ENCODE measurements at regions not wholly inside any gene's neighbourhood (a gene's known extent, or its start where the extent isn't known, plus 50 kb on each side); places are given as distances from the start of the nearest gene placed in this dataset.

GRCh38 chr4:174096999-174097398, 186.5 kb downstream of the FBXO8 start:
- no peak for ATAC-seq
- TF ChIP-seq CREB5 (CRISPR knock-in tag; IDR thresholded peaks at IDR 0.05; ENCODE audit: low read depth) (no peak), GLIS3 (CRISPR knock-in tag; IDR thresholded peaks at IDR 0.05) (no peak), ZFP30 (CRISPR knock-in tag; IDR thresholded peaks at IDR 0.05) (no peak), ZNF8 (CRISPR knock-in tag; IDR thresholded peaks at IDR 0.05) (no peak), ARNTL (CRISPR knock-in tag; IDR thresholded peaks at IDR 0.05; ENCODE audit: borderline replicate concordance, low read depth) (no peak), BACH2 (CRISPR knock-in tag; IDR thresholded peaks at IDR 0.05; ENCODE audit: borderline replicate concordance) (no peak), ESRRG (CRISPR knock-in tag; IDR thresholded peaks at IDR 0.05) (no peak), CSDC2 (CRISPR knock-in tag; IDR thresholded peaks at IDR 0.05) (no peak), ZNF70 (CRISPR knock-in tag; IDR thresholded peaks at IDR 0.05) (no peak), TOX (CRISPR knock-in tag; IDR thresholded peaks at IDR 0.05; ENCODE audit: borderline replicate concordance) (no peak), ZNF565 (CRISPR knock-in tag; conservative IDR thresholded peaks at IDR 0.05; ENCODE audit: low read depth) (no peak), POU6F1 (CRISPR knock-in tag; IDR thresholded peaks at IDR 0.05; ENCODE audit: borderline replicate concordance, low read depth) (no peak)
- TF ChIP-seq, protein P1, sequence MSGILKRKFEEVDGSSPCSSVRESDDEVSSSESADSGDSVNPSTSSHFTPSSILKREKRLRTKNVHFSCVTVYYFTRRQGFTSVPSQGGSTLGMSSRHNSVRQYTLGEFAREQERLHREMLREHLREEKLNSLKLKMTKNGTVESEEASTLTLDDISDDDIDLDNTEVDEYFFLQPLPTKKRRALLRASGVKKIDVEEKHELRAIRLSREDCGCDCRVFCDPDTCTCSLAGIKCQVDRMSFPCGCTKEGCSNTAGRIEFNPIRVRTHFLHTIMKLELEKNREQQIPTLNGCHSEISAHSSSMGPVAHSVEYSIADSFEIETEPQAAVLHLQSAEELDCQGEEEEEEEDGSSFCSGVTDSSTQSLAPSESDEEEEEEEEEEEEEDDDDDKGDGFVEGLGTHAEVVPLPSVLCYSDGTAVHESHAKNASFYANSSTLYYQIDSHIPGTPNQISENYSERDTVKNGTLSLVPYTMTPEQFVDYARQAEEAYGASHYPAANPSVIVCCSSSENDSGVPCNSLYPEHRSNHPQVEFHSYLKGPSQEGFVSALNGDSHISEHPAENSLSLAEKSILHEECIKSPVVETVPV (CRISPR knock-in tag; IDR thresholded peaks at IDR 0.05), result no peak

DNA sequence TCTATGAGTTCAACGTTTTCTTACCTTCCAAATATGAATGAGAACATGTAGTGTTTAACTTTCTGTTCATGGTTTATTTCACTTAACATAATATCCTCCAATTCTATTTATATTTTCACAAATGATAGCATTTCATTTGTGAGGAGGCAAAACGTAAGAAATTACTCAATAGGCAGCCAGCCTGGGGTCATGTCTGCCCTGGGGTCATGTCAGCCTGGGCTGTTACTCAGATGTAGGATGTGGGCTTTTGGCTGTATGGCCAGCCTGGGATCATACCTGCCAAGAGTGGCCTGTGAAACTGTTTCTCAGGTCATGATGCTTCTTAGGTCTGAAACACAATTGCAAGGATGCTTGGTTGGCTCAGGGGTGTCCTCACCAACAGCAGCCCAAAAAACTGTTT, 187.0 kb downstream of the FBXO8 start:
- ATAC-seq, result no peak
- TF ChIP-seq ESRRG (CRISPR knock-in tag; IDR thresholded peaks at IDR 0.05), result no peak
- TF ChIP-seq, protein P1 (CRISPR knock-in tag; IDR thresholded peaks at IDR 0.05), result no peak
- TF ChIP-seq, protein P2, sequence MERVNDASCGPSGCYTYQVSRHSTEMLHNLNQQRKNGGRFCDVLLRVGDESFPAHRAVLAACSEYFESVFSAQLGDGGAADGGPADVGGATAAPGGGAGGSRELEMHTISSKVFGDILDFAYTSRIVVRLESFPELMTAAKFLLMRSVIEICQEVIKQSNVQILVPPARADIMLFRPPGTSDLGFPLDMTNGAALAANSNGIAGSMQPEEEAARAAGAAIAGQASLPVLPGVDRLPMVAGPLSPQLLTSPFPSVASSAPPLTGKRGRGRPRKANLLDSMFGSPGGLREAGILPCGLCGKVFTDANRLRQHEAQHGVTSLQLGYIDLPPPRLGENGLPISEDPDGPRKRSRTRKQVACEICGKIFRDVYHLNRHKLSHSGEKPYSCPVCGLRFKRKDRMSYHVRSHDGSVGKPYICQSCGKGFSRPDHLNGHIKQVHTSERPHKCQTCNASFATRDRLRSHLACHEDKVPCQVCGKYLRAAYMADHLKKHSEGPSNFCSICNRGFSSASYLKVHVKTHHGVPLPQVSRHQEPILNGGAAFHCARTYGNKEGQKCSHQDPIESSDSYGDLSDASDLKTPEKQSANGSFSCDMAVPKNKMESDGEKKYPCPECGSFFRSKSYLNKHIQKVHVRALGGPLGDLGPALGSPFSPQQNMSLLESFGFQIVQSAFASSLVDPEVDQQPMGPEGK (CRISPR knock-in tag; IDR thresholded peaks at IDR 0.05; ENCODE audit: borderline replicate concordance), result no peak
- TF ChIP-seq ZC3H10 (CRISPR knock-in tag; IDR thresholded peaks at IDR 0.05), result no peak
- TF ChIP-seq ZFP30 (CRISPR knock-in tag; IDR thresholded peaks at IDR 0.05), result no peak

GRCh38 chr4:174091130-174091529, 192.3 kb downstream of the FBXO8 start:
- TF ChIP-seq ESRRG (CRISPR knock-in tag; IDR thresholded peaks at IDR 0.05) (no peak), ISL1 (CRISPR knock-in tag; IDR thresholded peaks at IDR 0.05) (no peak), RARB (CRISPR knock-in tag; IDR thresholded peaks at IDR 0.05) (no peak), SNAI2 (CRISPR knock-in tag; IDR thresholded peaks at IDR 0.05) (no peak), PPARA (CRISPR knock-in tag; IDR thresholded peaks at IDR 0.05; ENCODE audit: borderline replicate concordance) (no peak), TOX (CRISPR knock-in tag; IDR thresholded peaks at IDR 0.05; ENCODE audit: borderline replicate concordance) (no peak), ARNTL (CRISPR knock-in tag; IDR thresholded peaks at IDR 0.05; ENCODE audit: borderline replicate concordance, low read depth) (no peak), GLIS3 (CRISPR knock-in tag; IDR thresholded peaks at IDR 0.05) (no peak), ZNF565 (CRISPR knock-in tag; conservative IDR thresholded peaks at IDR 0.05; ENCODE audit: low read depth) (no peak), ZFP30 (CRISPR knock-in tag; IDR thresholded peaks at IDR 0.05) (no peak), BACH2 (CRISPR knock-in tag; IDR thresholded peaks at IDR 0.05; ENCODE audit: borderline replicate concordance) (no peak), ZNF8 (CRISPR knock-in tag; IDR thresholded peaks at IDR 0.05) (no peak), ZC3H10 (CRISPR knock-in tag; IDR thresholded peaks at IDR 0.05) (no peak), ZFP3 (CRISPR knock-in tag; IDR thresholded peaks at IDR 0.05) (no peak), TCF4 (CRISPR knock-in tag; IDR thresholded peaks at IDR 0.05; ENCODE audit: borderline replicate concordance) (no peak), CREB5 (CRISPR knock-in tag; IDR thresholded peaks at IDR 0.05; ENCODE audit: low read depth) (no peak), ZNF70 (CRISPR knock-in tag; IDR thresholded peaks at IDR 0.05) (no peak)
- TF ChIP-seq, protein P1 (CRISPR knock-in tag; IDR thresholded peaks at IDR 0.05), result no peak
- TF ChIP-seq, protein P3, sequence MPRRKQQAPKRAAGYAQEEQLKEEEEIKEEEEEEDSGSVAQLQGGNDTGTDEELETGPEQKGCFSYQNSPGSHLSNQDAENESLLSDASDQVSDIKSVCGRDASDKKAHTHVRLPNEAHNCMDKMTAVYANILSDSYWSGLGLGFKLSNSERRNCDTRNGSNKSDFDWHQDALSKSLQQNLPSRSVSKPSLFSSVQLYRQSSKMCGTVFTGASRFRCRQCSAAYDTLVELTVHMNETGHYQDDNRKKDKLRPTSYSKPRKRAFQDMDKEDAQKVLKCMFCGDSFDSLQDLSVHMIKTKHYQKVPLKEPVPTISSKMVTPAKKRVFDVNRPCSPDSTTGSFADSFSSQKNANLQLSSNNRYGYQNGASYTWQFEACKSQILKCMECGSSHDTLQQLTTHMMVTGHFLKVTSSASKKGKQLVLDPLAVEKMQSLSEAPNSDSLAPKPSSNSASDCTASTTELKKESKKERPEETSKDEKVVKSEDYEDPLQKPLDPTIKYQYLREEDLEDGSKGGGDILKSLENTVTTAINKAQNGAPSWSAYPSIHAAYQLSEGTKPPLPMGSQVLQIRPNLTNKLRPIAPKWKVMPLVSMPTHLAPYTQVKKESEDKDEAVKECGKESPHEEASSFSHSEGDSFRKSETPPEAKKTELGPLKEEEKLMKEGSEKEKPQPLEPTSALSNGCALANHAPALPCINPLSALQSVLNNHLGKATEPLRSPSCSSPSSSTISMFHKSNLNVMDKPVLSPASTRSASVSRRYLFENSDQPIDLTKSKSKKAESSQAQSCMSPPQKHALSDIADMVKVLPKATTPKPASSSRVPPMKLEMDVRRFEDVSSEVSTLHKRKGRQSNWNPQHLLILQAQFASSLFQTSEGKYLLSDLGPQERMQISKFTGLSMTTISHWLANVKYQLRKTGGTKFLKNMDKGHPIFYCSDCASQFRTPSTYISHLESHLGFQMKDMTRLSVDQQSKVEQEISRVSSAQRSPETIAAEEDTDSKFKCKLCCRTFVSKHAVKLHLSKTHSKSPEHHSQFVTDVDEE (CRISPR knock-in tag; IDR thresholded peaks at IDR 0.05), result no peak
- no peak for ATAC-seq

Data from SK-N-SH treated with all-trans-retinoic acid at 6 μM for 48 hours (cell line).